ACHN (cell line): ENCODE measurements at regions not wholly inside any gene's neighbourhood (a gene's known extent, or its start where the extent isn't known, plus 50 kb on each side); places are given as distances from the start of the nearest gene placed in this dataset.
"Not testable (repeated sequence)": the region's sequence is repeated elsewhere in the genome, so short reads cannot be mapped to it uniquely, and the experiment has no call there.

Experiments
- DNase-seq: peaks from one replicate; pipeline ENCODE4 v3.0.0-alpha.2; 2015
- in situ Hi-C: cut with HindIII; loops from 2 replicates; pipeline ENCODE4 v1.10.0; 2017; ENCODE audit warnings: low sequenced_read_pairs, low pct_ligation_motif_present, low pct_unique_long_range_greater_than_20kb

GRCh38 chr3:65027335-65027734 is 339.5 kb upstream of the ADAMTS9 start:
- in situ Hi-C loops: no loop called here
- no peak for DNase-seq

GRCh38 chr3:65026151-65026550 is 338.4 kb upstream of the ADAMTS9 start:
- DNase-seq: no peak
- in situ Hi-C loops: no loop called here

- no peak for DNase-seq
- in situ Hi-C loops: no loop called here
Measured at GRCh38 chr3:65024148-65024547, 336.3 kb upstream of the ADAMTS9 start.

- in situ Hi-C loops: no loop called here
- DNase-seq: no peak
Measured at GRCh38 chr3:65020281-65021160, 332.7 kb upstream of the ADAMTS9 start.

- in situ Hi-C loops: no loop called here
- no peak for DNase-seq
Measured at GRCh38 chr3:65019443-65020055, 331.7 kb upstream of the ADAMTS9 start.

- DNase-seq: no peak
- in situ Hi-C loops: no loop called here
Measured at GRCh38 chr3:65018801-65019200, 331.0 kb upstream of the ADAMTS9 start.

- no peak for DNase-seq
- in situ Hi-C loops: no loop called here
Measured at GRCh38 chr3:65017359-65017758, 329.6 kb upstream of the ADAMTS9 start.

- in situ Hi-C loops: no loop called here
- no peak for DNase-seq
Measured at GRCh38 chr3:65015711-65016110, 327.9 kb upstream of the ADAMTS9 start.

- DNase-seq: no peak
- in situ Hi-C loops: no loop called here
Measured at GRCh38 chr3:65013053-65013452, 325.3 kb upstream of the ADAMTS9 start.

- peak; percentile 67 for DNase-seq
- in situ Hi-C loops: no loop called here
Measured at GRCh38 chr3:65006300-65006739, 318.5 kb upstream of the ADAMTS9 start.

GRCh38 chr3:65005486-65005885 is 317.7 kb upstream of the ADAMTS9 start:
- no peak for DNase-seq
- in situ Hi-C loops: no loop called here

- no peak for DNase-seq
- in situ Hi-C loops: no loop called here
Measured at GRCh38 chr3:65004795-65005295, 317.0 kb upstream of the ADAMTS9 start.

- in situ Hi-C loops: no loop called here
Measured at GRCh38 chr3:65004306-65004705, 316.5 kb upstream of the ADAMTS9 start.

GRCh38 chr3:65001119-65001518 is 313.3 kb upstream of the ADAMTS9 start:
- DNase-seq, in situ Hi-C loops: not testable (repeated sequence)

More at GRCh38 chr3:65004306-65004705, 316.5 kb upstream of the ADAMTS9 start:
- no peak for DNase-seq

GRCh38 chr3:64998317-64998716 is 310.5 kb upstream of the ADAMTS9 start:
- in situ Hi-C loops: no loop called here
- DNase-seq: no peak

GRCh38 chr3:64995857-64996551 is 308.2 kb upstream of the ADAMTS9 start:
- no peak for DNase-seq
- in situ Hi-C loops: no loop called here

- no peak for DNase-seq
- in situ Hi-C loops: no loop called here
Measured at GRCh38 chr3:64993781-64994180, 306.0 kb upstream of the ADAMTS9 start.

- in situ Hi-C loops: no loop called here
- DNase-seq: peak; percentile 37
Measured at GRCh38 chr3:64992530-64993285, 304.9 kb upstream of the ADAMTS9 start.
